ENCODE measurements at regions not wholly inside any gene's neighbourhood (a gene's known extent, or its start where the extent isn't known, plus 50 kb on each side); places are given as distances from the start of the nearest gene placed in this dataset.
"Not testable (repeated sequence)": the region's sequence is repeated elsewhere in the genome, so short reads cannot be mapped to it uniquely, and the experiment has no call there.

- no peak for DNase-seq
- intact Hi-C loops (cut with DNase I), result no loop called here
These were observed 605.0 kb upstream of the RAG2 start for GRCh38 chr11:37203006-37203405.

- intact Hi-C loops (cut with DNase I), result no loop called here
- DNase-seq, result no peak
These were observed 601.0 kb upstream of the RAG2 start for GRCh38 chr11:37199082-37199481.

- intact Hi-C loops (cut with DNase I), result no loop called here
- no peak for DNase-seq
These were observed 586.3 kb upstream of the RAG2 start for GRCh38 chr11:37184326-37184725.

GRCh38 chr11:37182031-37182430 is 584.0 kb upstream of the RAG2 start:
- intact Hi-C loops (cut with DNase I), result no loop called here
- no peak for DNase-seq

GRCh38 chr11:37177721-37178120 is 579.7 kb upstream of the RAG2 start:
- no peak for DNase-seq
- intact Hi-C loops (cut with DNase I), result no loop called here

GRCh38 chr11:37171451-37171850 is 573.4 kb upstream of the RAG2 start:
- intact Hi-C loops (cut with DNase I), result no loop called here
- DNase-seq, result no peak

- intact Hi-C loops (cut with DNase I), result no loop called here
- DNase-seq, result no peak
These were observed 572.3 kb upstream of the RAG2 start for GRCh38 chr11:37170311-37170710.

- DNase-seq; intact Hi-C loops (cut with DNase I): not testable (repeated sequence)
These were observed 547.4 kb upstream of the RAG2 start for GRCh38 chr11:37145434-37145833.

- intact Hi-C loops (cut with DNase I), result no loop called here
- no peak for DNase-seq
These were observed 544.6 kb upstream of the RAG2 start for GRCh38 chr11:37142591-37142990.

- intact Hi-C loops (cut with DNase I), result no loop called here
- DNase-seq, result no peak
These were observed 543.7 kb upstream of the RAG2 start for GRCh38 chr11:37141707-37142106.

GRCh38 chr11:37135606-37136005 is 537.6 kb upstream of the RAG2 start:
- intact Hi-C loops (cut with DNase I); DNase-seq: not testable (repeated sequence)

- no peak for DNase-seq
- intact Hi-C loops (cut with DNase I), result no loop called here
These were observed 536.6 kb upstream of the RAG2 start for GRCh38 chr11:37134637-37135036.

GRCh38 chr11:37124384-37124783 is 526.3 kb upstream of the RAG2 start:
- no peak for DNase-seq
- intact Hi-C loops (cut with DNase I), result no loop called here

- intact Hi-C loops (cut with DNase I), result no loop called here
- no peak for DNase-seq
These were observed 517.9 kb upstream of the RAG2 start for GRCh38 chr11:37115963-37116362.

- no peak for DNase-seq
- intact Hi-C loops (cut with DNase I), result no loop called here
These were observed 512.3 kb upstream of the RAG2 start for GRCh38 chr11:37110385-37110784.

- DNase-seq, result no peak
- intact Hi-C loops (cut with DNase I), result no loop called here
These were observed 511.2 kb upstream of the RAG2 start for GRCh38 chr11:37109286-37109585.

GRCh38 chr11:37108436-37109285 is 510.6 kb upstream of the RAG2 start:
- intact Hi-C loops (cut with DNase I), result no loop called here
- DNase-seq, result no peak

- intact Hi-C loops (cut with DNase I), result no loop called here
- DNase-seq, result no peak
These were observed 509.8 kb upstream of the RAG2 start for GRCh38 chr11:37107831-37108230.

GRCh38 chr11:37107415-37107814 is 509.4 kb upstream of the RAG2 start:
- no peak for DNase-seq
- intact Hi-C loops (cut with DNase I), result no loop called here

- DNase-seq, result no peak
These were observed 507.4 kb upstream of the RAG2 start for GRCh38 chr11:37105427-37105826.

GRCh38 chr11:37104380-37104779 is 506.3 kb upstream of the RAG2 start:
- intact Hi-C loops (cut with DNase I), result no loop called here
- no peak for DNase-seq

More at GRCh38 chr11:37105427-37105826, 507.4 kb upstream of the RAG2 start:
- intact Hi-C loops (cut with DNase I), result no loop called here

- DNase-seq, result no peak
- intact Hi-C loops (cut with DNase I), result no loop called here
These were observed 502.0 kb upstream of the RAG2 start for GRCh38 chr11:37100008-37100407.

GRCh38 chr11:37092487-37092886 is 494.5 kb upstream of the RAG2 start:
- no peak for DNase-seq
- intact Hi-C loops (cut with DNase I), result no loop called here

Measured in posterior cingulate gyrus (tissue), 11 donors.